Heart right ventricle (tissue), 16 donors: ENCODE measurements at regions not wholly inside any gene's neighbourhood (a gene's known extent, or its start where the extent isn't known, plus 50 kb on each side); places are given as distances from the start of the nearest gene placed in this dataset.

Experiments used
- ATAC-seq, 8 donors: fragments of 200-7000 bp; cut with Tn5 transposase; one replicate each; pipeline ENCODE4 v1.9.1; 2020; ENCODE audit warnings: mild to moderate bottlenecking in 8 of 8, moderate library complexity in 8 of 8, moderate number of reproducible peaks in 1 of 8
- DNase-seq, 2 donors: peaks; one replicate each; pipeline ENCODE4 v3.0.0-alpha.2; 2020
- H3K27ac ChIP-seq, 10 donors: fragments of 200-600 bp; sonication (generic) in 2 of 10; one replicate each; pipeline versions ENCODE4 v1.5.0 to v1.8.0; 2020 to 2022; ENCODE audit warnings: mild to moderate bottlenecking in 3 of 10
- H3K27me3 ChIP-seq, 7 donors: fragments of 200-600 bp; one replicate each; pipeline ENCODE4 v1.8.0; 2021 to 2022; ENCODE audit warnings: mild to moderate bottlenecking in 2 of 7
- H3K36me3 ChIP-seq, 9 donors: fragments of 200-600 bp; sonication (generic) in 1 of 9; one replicate each; pipeline versions ENCODE4 v1.5.0 to v1.8.0; 2020 to 2022; ENCODE audit warnings: mild to moderate bottlenecking in 2 of 9
- H3K4me1 ChIP-seq, 9 donors: fragments of 200-600 bp; sonication (generic) in 1 of 9; one replicate each; pipeline versions ENCODE4 v1.5.0 to v1.8.0; 2020 to 2022; ENCODE audit warnings: mild to moderate bottlenecking in 4 of 9
- H3K4me3 ChIP-seq, 10 donors: fragments of 200-600 bp; sonication (generic) in 2 of 10; one replicate each; pipeline versions ENCODE4 v1.5.0 to v1.8.0; 2020 to 2022; ENCODE audit warnings: mild to moderate bottlenecking in 7 of 10, moderate library complexity in 2 of 10
- H3K9me3 ChIP-seq, 11 donors: fragments of 200-600 bp in 10 of 11; sonication (generic) in 2 of 11; one replicate each; pipeline versions ENCODE4 v1.5.0 to v1.8.0; 2013 to 2022; ENCODE audit warnings: mild to moderate bottlenecking in 2 of 11, control low read depth in 1 of 11, moderate library complexity in 1 of 11
- CTCF ChIP-seq, 9 donors: fragments of 200-600 bp; sonication (generic) in 2 of 9; IDR thresholded peaks; one replicate each; pipeline versions ENCODE4 v1.5.0 to v1.8.0; 2021 to 2022; ENCODE audit warnings: antibody characterized with exemption in 9 of 9, mild to moderate bottlenecking in 5 of 9, moderate library complexity in 1 of 9
- WGBS, 2 donors: extraction: QIAGEN DNeasy Blood & Tissue Kit; methylation state at CpG; one replicate each; pipeline ENCODE4 v1.1.7; 2013; ENCODE audit warnings: inconsistent platforms in 1 of 2; 5-methylcytosine and 5-hydroxymethylcytosine counted together
- intact Hi-C, 10 donors: fragments of 100-400 bp; cut with DNase I; formaldehyde crosslinking; loops; one replicate each; pipeline versions ENCODE4 v1.11.1 to v1.14.2; 2022
- donor health status: Arrhythmogenic right ventricular cardiomyopathy.
- donor health status: ischemic (EF 13 %, LVEDD 7.1; RV severe dilation, severe dysfunction).
- donor health status: healthy with polysubstance abuse.
- donor health status: DM: no; HTN: yes; CAD: no.
- donor health status: DM: no; HTN: no; CAD: no.
- donor health status: ischemic (EF 25% LVEDD 6.9; RV normal size, moderate dysfunction).
- donor health status: ischemic (EF 25% LVEDD 5.7; RV mildly dilated, moderate dysfunction).
- donor health status: healthy.
- donor health status: DM: yes; HTN: yes; CAD: no.
- donor health status: Ischemic cardiomyopathy.
- donor health status: ischemic (EF 35%, LVEDD 5.7; RV mildly dilated, moderate dysfunction).
- donor health status: nonischemic (EF 11% LVEDD 7.7; RV severe dilation, severe dysfunction).
- donor health status: DM: yes; HTN: yes; CAD: no.
- donor health status: PGD.
- donor health status: ischemic (EF 29% LVEDD 5.4; RV normal size, mild dysfunction).
- donor health status: nonischemic (EF 23%, LVEDD 6.1; RV moderate dilation, normal function).

DNA sequence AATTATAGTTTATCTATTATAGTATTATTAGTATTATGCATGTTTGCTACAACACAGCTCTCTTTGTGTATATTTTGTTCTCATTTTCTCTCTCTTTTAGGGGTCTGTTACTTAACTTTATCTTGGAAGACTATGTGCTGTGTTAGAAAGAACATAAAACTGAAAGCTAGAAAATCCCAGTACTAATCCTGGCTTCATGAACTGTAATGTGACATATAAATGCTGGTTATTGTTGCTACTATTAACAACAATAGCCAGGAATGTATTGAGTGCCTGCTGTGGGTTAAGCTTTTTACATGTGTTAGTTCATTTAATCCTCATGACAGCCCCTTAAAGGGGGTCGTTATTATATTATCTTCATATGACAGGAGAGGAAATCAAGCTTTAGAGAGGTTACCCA lies 170.0 kb upstream of the DTNBP1 start:
- H3K4me3 ChIP-seq, result no peak overlapping the region
- WGBS, 2 donors, result 69 to 77% methylated on average over 1 of the region's 1 CpG
- no peaks in the 10 kb centered on the region for H3K4me1 ChIP-seq
- intact Hi-C loops, result no loop called here
- H3K27me3 ChIP-seq, result no peaks in the 10 kb centered on the region
- no peaks in the 10 kb centered on the region for H3K36me3 ChIP-seq
- H3K9me3 ChIP-seq, result no peaks in the 10 kb centered on the region
- no peak for ATAC-seq
- TF ChIP-seq CTCF (IDR thresholded peaks at IDR 0.05), result no peak
- no peak overlapping the region for H3K27ac ChIP-seq
- no peak for DNase-seq

GRCh38 chr6:15829156-15829555 lies 166.3 kb upstream of the DTNBP1 start:
- Histone ChIP-seq H3K4me1 (no peaks in the 10 kb centered on the region), H3K9me3 (no peaks in the 10 kb centered on the region), H3K27ac (no peak overlapping the region), H3K27me3 (no peaks in the 10 kb centered on the region), H3K4me3 (no peak overlapping the region), H3K36me3 (no peaks in the 10 kb centered on the region)
- no peak for TF ChIP-seq CTCF (IDR thresholded peaks at IDR 0.05)
- WGBS, 2 donors, result 85 to 88% methylated on average over 4 of the region's 4 CpGs
- intact Hi-C loops, result loop anchor here in 1 of 10 donors (10.0 kb wide), 1 partner anchor 134 kb away; no protein-coding TSS in a partner anchor
- ATAC-seq (no peak), DNase-seq (no peak)

GRCh38 chr6:15827496-15828255 lies 164.8 kb upstream of the DTNBP1 start:
- H3K27me3 ChIP-seq, result no peaks in the 10 kb centered on the region
- no peak overlapping the region for H3K4me3 ChIP-seq
- DNase-seq (peak; percentile 45 to 59), ATAC-seq (peak; percentile 52 to 92 (median 84))
- H3K4me1 ChIP-seq, result peaks cover 0 to 11% (median 3%) of the 10 kb centered on the region in 9 donors
- intact Hi-C loops, result loop anchor here in 1 of 10 donors (10.0 kb wide), 1 partner anchor 133 kb away; no protein-coding TSS in a partner anchor
- no peak overlapping the region for H3K27ac ChIP-seq
- H3K9me3 ChIP-seq, result no peaks in the 10 kb centered on the region
- no peak for TF ChIP-seq CTCF (IDR thresholded peaks at IDR 0.05)
- no peaks in the 10 kb centered on the region for H3K36me3 ChIP-seq
- WGBS, 2 donors, result 73 to 79% methylated on average over 8 of the region's 8 CpGs

DNA sequence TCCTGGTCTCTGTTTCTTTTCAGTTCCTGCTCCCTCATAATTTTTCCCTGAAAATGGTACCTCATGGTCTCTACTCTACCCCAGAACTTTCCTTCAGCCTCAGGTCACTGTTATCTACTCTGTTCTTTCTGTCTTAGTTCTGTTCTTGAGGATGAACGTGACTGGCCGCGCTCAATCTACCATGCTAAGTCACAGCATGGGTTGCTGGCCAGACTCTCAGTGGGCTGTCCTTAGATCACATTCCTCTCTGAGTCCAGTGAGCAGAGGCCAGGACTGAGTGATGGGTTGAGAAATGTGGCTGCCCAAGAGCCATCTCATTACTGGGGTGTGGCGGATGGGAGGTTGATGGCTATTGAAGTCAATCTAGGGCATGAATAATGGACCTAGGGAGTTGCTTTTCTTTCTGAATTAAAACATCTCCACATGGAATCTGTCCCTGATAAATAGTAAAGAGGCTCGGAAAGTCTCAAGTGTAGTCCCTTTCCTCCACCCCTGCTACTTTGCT lies 164.0 kb upstream of the DTNBP1 start:
- 97 to 98% methylated on average over 5 of the region's 5 CpGs for WGBS, 2 donors
- no peak for TF ChIP-seq CTCF (IDR thresholded peaks at IDR 0.05)
- intact Hi-C loops, result loop anchor here in 1 of 10 donors (10.0 kb wide), 1 partner anchor 132 kb away; no protein-coding TSS in a partner anchor
- DNase-seq (no peak), ATAC-seq (no peak)
- H3K27ac ChIP-seq, result no peak overlapping the region
- H3K4me1 ChIP-seq, result peaks cover 0 to 14% (median 3%) of the 10 kb centered on the region in 9 donors
- H3K27me3 ChIP-seq, result no peaks in the 10 kb centered on the region
- no peak overlapping the region for H3K4me3 ChIP-seq
- no peaks in the 10 kb centered on the region for H3K36me3 ChIP-seq
- H3K9me3 ChIP-seq, result no peaks in the 10 kb centered on the region
